ENCODE measurements at regions not wholly inside any gene's neighbourhood (a gene's known extent, or its start where the extent isn't known, plus 50 kb on each side); places are given as distances from the start of the nearest gene placed in this dataset.

GRCh38 chr5:4866817-4867216, 273.3 kb upstream of the ADAMTS16 start:
- no peak for DNase-seq

GRCh38 chr5:4868140-4868735, 271.9 kb upstream of the ADAMTS16 start:
- DNase-seq = peak; percentile 26

GRCh38 chr5:4873652-4874051, 266.5 kb upstream of the ADAMTS16 start:
- no peak for DNase-seq

GRCh38 chr5:4874097-4874496, 266.0 kb upstream of the ADAMTS16 start:
- no peak for DNase-seq

GRCh38 chr5:4875942-4876341, 264.2 kb upstream of the ADAMTS16 start:
- no peak for DNase-seq

- DNase-seq = no peak
Measured at GRCh38 chr5:4876804-4877203, 263.3 kb upstream of the ADAMTS16 start.

GRCh38 chr5:4877579-4877978, 262.6 kb upstream of the ADAMTS16 start:
- no peak for DNase-seq

GRCh38 chr5:4879075-4879474, 261.1 kb upstream of the ADAMTS16 start:
- DNase-seq = no peak

- peak; percentile 16 for DNase-seq
Measured at GRCh38 chr5:4879693-4880303, 260.3 kb upstream of the ADAMTS16 start.

GRCh38 chr5:4880304-4880741, 259.8 kb upstream of the ADAMTS16 start:
- no peak for DNase-seq

- no peak for DNase-seq
Measured at GRCh38 chr5:4881366-4882002, 258.6 kb upstream of the ADAMTS16 start.

- DNase-seq = no peak
Measured at GRCh38 chr5:4882186-4882585, 257.9 kb upstream of the ADAMTS16 start.

GRCh38 chr5:4883360-4883759, 256.8 kb upstream of the ADAMTS16 start:
- DNase-seq = no peak

GRCh38 chr5:4893063-4893744, 246.9 kb upstream of the ADAMTS16 start:
- DNase-seq = no peak

- no peak for DNase-seq
Measured at GRCh38 chr5:4896328-4896727, 243.8 kb upstream of the ADAMTS16 start.

GRCh38 chr5:4901305-4901811, 238.8 kb upstream of the ADAMTS16 start:
- no peak for DNase-seq

- DNase-seq = no peak
Measured at GRCh38 chr5:4901924-4902323, 238.2 kb upstream of the ADAMTS16 start.

GRCh38 chr5:4905674-4906520, 234.2 kb upstream of the ADAMTS16 start:
- no peak for DNase-seq

GRCh38 chr5:4906786-4907185, 233.3 kb upstream of the ADAMTS16 start:
- DNase-seq = no peak

GRCh38 chr5:4907571-4907970, 232.6 kb upstream of the ADAMTS16 start:
- DNase-seq = no peak

GRCh38 chr5:4909086-4909485, 231.0 kb upstream of the ADAMTS16 start:
- no peak for DNase-seq

GRCh38 chr5:4911646-4912403, 228.3 kb upstream of the ADAMTS16 start:
- no peak for DNase-seq

Data from CD4-positive, alpha-beta T cell treated with Interleukin-6 for 4 hours (primary cell).